ENCODE measurements at regions not wholly inside any gene's neighbourhood (a gene's known extent, or its start where the extent isn't known, plus 50 kb on each side); places are given as distances from the start of the nearest gene placed in this dataset.
"Not testable (repeated sequence)": the region's sequence is repeated elsewhere in the genome, so short reads cannot be mapped to it uniquely, and the experiment has no call there.

- Mint-ChIP-seq H3K27ac (no peak overlapping the region), H3K4me3 (no peak overlapping the region), H3K9me3 (peaks cover 22% of the 10 kb centered on the region), H3K27me3 (ENCODE audit: insufficient read depth) (peaks cover 22% of the 10 kb centered on the region), H3K36me3 (ENCODE audit: low read depth) (peaks cover 12% of the 10 kb centered on the region), H3K4me1 (no peaks in the 10 kb centered on the region)
- Histone ChIP-seq H3K4me1 (ENCODE audit: control insufficient read depth, insufficient read depth, low read length) (no peaks in the 10 kb centered on the region), H3K36me3 (ENCODE audit: control insufficient read depth, insufficient read depth, low read length) (no peaks in the 10 kb centered on the region), H3K9ac (ENCODE audit: extremely low read depth, low read length, poor library complexity, severe bottlenecking) (no peak overlapping the region), H3K4me3 (ENCODE audit: low read length) (no peak overlapping the region), H3K9me3 (ENCODE audit: control insufficient read depth, low read length) (peaks cover 6% of the 10 kb centered on the region), H3K27me3 (ENCODE audit: control insufficient read depth, insufficient read depth, low read length, poor library complexity, severe bottlenecking) (peaks cover 54% of the 10 kb centered on the region), H3K27ac (ENCODE audit: low read depth, low read length) (no peak overlapping the region)
- TF ChIP-seq CTCF (conservative IDR thresholded peaks at IDR 0.05): no peak
- DNase-seq: no peak
These were observed 67.7 kb upstream of the ALOX12 start for GRCh38 chr17:6928193-6928592.

- H3K27ac ChIP-seq (ENCODE audit: low read depth, low read length): no peak overlapping the region
- no peak for TF ChIP-seq CTCF (conservative IDR thresholded peaks at IDR 0.05)
- Mint-ChIP-seq H3K4me1 (no peaks in the 10 kb centered on the region), H3K27me3 (ENCODE audit: insufficient read depth) (peaks cover 36% of the 10 kb centered on the region), H3K4me3 (no peak overlapping the region), H3K27ac (no peak overlapping the region), H3K9me3 (peaks cover 22% of the 10 kb centered on the region), H3K36me3 (ENCODE audit: low read depth) (peaks cover 7% of the 10 kb centered on the region)
- no peak overlapping the region for H3K9ac ChIP-seq (ENCODE audit: extremely low read depth, low read length, poor library complexity, severe bottlenecking)
- H3K4me3 ChIP-seq (ENCODE audit: low read length): no peak overlapping the region
- no peaks in the 10 kb centered on the region for H3K36me3 ChIP-seq (ENCODE audit: control insufficient read depth, insufficient read depth, low read length)
- peaks cover 75% of the 10 kb centered on the region for H3K27me3 ChIP-seq (ENCODE audit: control insufficient read depth, insufficient read depth, low read length, poor library complexity, severe bottlenecking)
- peaks cover 17% of the 10 kb centered on the region for H3K9me3 ChIP-seq (ENCODE audit: control insufficient read depth, low read length)
- H3K4me1 ChIP-seq (ENCODE audit: control insufficient read depth, insufficient read depth, low read length): no peaks in the 10 kb centered on the region
- DNase-seq: no peak
These were observed 65.1 kb upstream of the ALOX12 start for GRCh38 chr17:6930749-6931148.

GRCh38 chr17:6934544-6934943 is 61.3 kb upstream of the ALOX12 start:
- peaks cover 42% of the 10 kb centered on the region for H3K27me3 Mint-ChIP-seq (ENCODE audit: insufficient read depth)

GRCh38 chr17:6936370-6937028 is 59.4 kb upstream of the ALOX12 start:
- Histone ChIP-seq H3K36me3 (ENCODE audit: control insufficient read depth, insufficient read depth, low read length) (no peaks in the 10 kb centered on the region), H3K9me3 (ENCODE audit: control insufficient read depth, low read length) (peaks cover 17% of the 10 kb centered on the region), H3K4me3 (ENCODE audit: low read length) (no peak overlapping the region), H3K4me1 (ENCODE audit: control insufficient read depth, insufficient read depth, low read length) (no peaks in the 10 kb centered on the region), H3K27ac (ENCODE audit: low read depth, low read length) (no peak overlapping the region), H3K27me3 (ENCODE audit: control insufficient read depth, insufficient read depth, low read length, poor library complexity, severe bottlenecking) (peaks cover 61% of the 10 kb centered on the region), H3K9ac (ENCODE audit: extremely low read depth, low read length, poor library complexity, severe bottlenecking) (no peak overlapping the region)
- H3K4me1 Mint-ChIP-seq: peaks cover 6% of the 10 kb centered on the region
- H3K4me3 Mint-ChIP-seq: no peak overlapping the region
- peaks cover 46% of the 10 kb centered on the region for H3K27me3 Mint-ChIP-seq (ENCODE audit: insufficient read depth)
- no peak for DNase-seq
- peaks cover 9% of the 10 kb centered on the region for H3K36me3 Mint-ChIP-seq (ENCODE audit: low read depth)
- peaks cover 19% of the 10 kb centered on the region for H3K9me3 Mint-ChIP-seq
- WGBS, 2 experiments (ENCODE audit: insufficient coverage in 1 of 2, insufficient read length in 1 of 2): 80 to 85% methylated on average over 3 to 8 of the region's 8 CpGs
- H3K27ac Mint-ChIP-seq: no peak overlapping the region
- TF ChIP-seq CTCF (conservative IDR thresholded peaks at IDR 0.05): no peak

More at GRCh38 chr17:6934544-6934943, 61.3 kb upstream of the ALOX12 start:
- not testable (repeated sequence) for H3K36me3 ChIP-seq (ENCODE audit: control insufficient read depth, insufficient read depth, low read length); H3K9ac ChIP-seq (ENCODE audit: extremely low read depth, low read length, poor library complexity, severe bottlenecking); H3K27ac ChIP-seq (ENCODE audit: low read depth, low read length); H3K4me3 Mint-ChIP-seq; H3K27ac Mint-ChIP-seq; H3K4me3 ChIP-seq (ENCODE audit: low read length); H3K36me3 Mint-ChIP-seq (ENCODE audit: low read depth); H3K4me1 Mint-ChIP-seq; H3K4me1 ChIP-seq (ENCODE audit: control insufficient read depth, insufficient read depth, low read length)
- H3K9me3 Mint-ChIP-seq: peaks cover 19% of the 10 kb centered on the region
- Histone ChIP-seq H3K27me3 (ENCODE audit: control insufficient read depth, insufficient read depth, low read length, poor library complexity, severe bottlenecking) (peaks cover 67% of the 10 kb centered on the region), H3K9me3 (ENCODE audit: control insufficient read depth, low read length) (peaks cover 17% of the 10 kb centered on the region)
- 91 to 100% methylated on average over 1 to 2 of the region's 2 CpGs for WGBS, 2 experiments (ENCODE audit: insufficient coverage in 1 of 2, insufficient read length in 1 of 2)
- DNase-seq: peak; percentile 21

Data from endodermal cell (in vitro differentiated cells).